Gastrocnemius medialis (tissue), 4 donors: ENCODE measurements at regions not wholly inside any gene's neighbourhood (a gene's known extent, or its start where the extent isn't known, plus 50 kb on each side); places are given as distances from the start of the nearest gene placed in this dataset.

Experiments
- ATAC-seq, 2 donors: fragments of 150-250 bp; one replicate each; pipeline ENCODE4 v1.9.1; 2016
- DNase-seq, 2 donors: peaks; one replicate each; pipeline ENCODE4 v3.0.0-alpha.2; 2019
- H3K27ac ChIP-seq, 4 donors: fragments of 200-600 bp; sonication (generic); 1 replicate in 1 of 4; 2 replicates in 3 of 4; pipeline ENCODE4 v1.5.1; 2016 to 2018; ENCODE audit warnings: mild to moderate bottlenecking in 2 of 4, moderate library complexity in 1 of 4
- H3K27me3 ChIP-seq, 3 donors: fragments of 200-600 bp; sonication (generic) in 2 of 3; 1 replicate in 1 of 3; 2 replicates in 2 of 3; pipeline versions ENCODE4 v1.5.1 to v1.6.0; 2016 to 2019; ENCODE audit warnings: mild to moderate bottlenecking in 1 of 3, moderate library complexity in 1 of 3
- H3K36me3 ChIP-seq, 2 donors: fragments of 200-600 bp; sonication (generic) in 1 of 2; one replicate each; pipeline ENCODE4 v1.5.1; 2017 to 2018
- H3K4me1 ChIP-seq, 2 donors: fragments of 200-600 bp; sonication (generic) in 1 of 2; one replicate each; pipeline ENCODE4 v1.5.1; 2016 to 2017; ENCODE audit warnings: mild to moderate bottlenecking in 2 of 2
- H3K4me3 ChIP-seq, 4 donors: fragments of 200-600 bp; sonication (generic) in 3 of 4; 1 replicate in 1 of 4; 2 replicates in 3 of 4; pipeline ENCODE4 v1.5.1; 2016 to 2019; ENCODE audit warnings: mild to moderate bottlenecking in 2 of 4
- H3K9me3 ChIP-seq, 3 donors: fragments of 200-600 bp; sonication (generic) in 2 of 3; 1 replicate in 1 of 3; 2 replicates in 2 of 3; pipeline ENCODE4 v1.5.1; 2016 to 2019
- CTCF ChIP-seq, 5 experiments: fragments of 450-650 bp in 3 of 5; fragments of 200-600 bp in 2 of 5; sonication (generic) in 2 of 5; IDR thresholded peaks in 4 of 5; conservative IDR thresholded peaks in 1 of 5; 1 replicate in 4 of 5; 2 replicates in 1 of 5; pipeline ENCODE4 v1.5.1; 2016 to 2019; ENCODE audit warnings: antibody characterized with exemption in 5 of 5, mild to moderate bottlenecking in 3 of 5, moderate library complexity in 3 of 5
- POLR2A ChIP-seq, 2 donors: fragments of 450-650 bp; IDR thresholded peaks; one replicate each; pipeline ENCODE4 v1.6.1; 2017; ENCODE audit warnings: antibody characterized with exemption in 2 of 2, mild to moderate bottlenecking in 2 of 2, moderate library complexity in 2 of 2
- in situ Hi-C, 4 donors: fragments of 200-750 bp; cut with MboI; loops; one replicate each; pipeline versions ENCODE4 v1.15.0 to v1.8.0; 2017; ENCODE audit warnings: low sequenced_read_pairs in 4 of 4
- intact Hi-C: fragments of 100-400 bp; cut with DNase I; formaldehyde crosslinking; loops from one replicate; pipeline ENCODE4 v1.15.1; 2023; ENCODE audit warnings: low total_unique reads

GRCh38 chr18:25805323-25805722 is 285.1 kb downstream of the SS18 start:
- intact Hi-C loops, result no loop called here
- DNase-seq (peak in 1 of 2 donors; percentile 23), ATAC-seq (peak; percentile 47 to 60)
- in situ Hi-C loops, result no loop called here
- TF ChIP-seq CTCF (IDR thresholded peaks at IDR 0.05 in 4 of 5, conservative IDR thresholded peaks at IDR 0.05 in 1 of 5), result no peak
- no peak for TF ChIP-seq POLR2A (IDR thresholded peaks at IDR 0.05)
- H3K4me3 ChIP-seq, result no peak overlapping the region
- peaks cover 0 to 4% of the 10 kb centered on the region in 2 donors for H3K4me1 ChIP-seq
- H3K27ac ChIP-seq, result no peak overlapping the region
- H3K27me3 ChIP-seq, result no peaks in the 10 kb centered on the region
- no peaks in the 10 kb centered on the region for H3K9me3 ChIP-seq
- H3K36me3 ChIP-seq, result no peaks in the 10 kb centered on the region

- intact Hi-C loops (no loop called here), in situ Hi-C loops (no loop called here)
- H3K27ac ChIP-seq, result no peak overlapping the region
- no peak for DNase-seq
- H3K27me3 ChIP-seq, result no peaks in the 10 kb centered on the region
- no peak overlapping the region for H3K4me3 ChIP-seq
- ATAC-seq, result no peak
- no peaks in the 10 kb centered on the region for H3K9me3 ChIP-seq
- H3K4me1 ChIP-seq, result no peaks in the 10 kb centered on the region
- no peaks in the 10 kb centered on the region for H3K36me3 ChIP-seq
- TF ChIP-seq POLR2A (IDR thresholded peaks at IDR 0.05), result no peak
- TF ChIP-seq CTCF (IDR thresholded peaks at IDR 0.05 in 4 of 5, conservative IDR thresholded peaks at IDR 0.05 in 1 of 5), result no peak
Measured at GRCh38 chr18:25799231-25799630, 291.2 kb downstream of the SS18 start.

GRCh38 chr18:25798046-25798445 is 292.4 kb downstream of the SS18 start:
- TF ChIP-seq CTCF (IDR thresholded peaks at IDR 0.05 in 4 of 5, conservative IDR thresholded peaks at IDR 0.05 in 1 of 5) (no peak), POLR2A (IDR thresholded peaks at IDR 0.05) (no peak)
- no peak for DNase-seq
- intact Hi-C loops (no loop called here), in situ Hi-C loops (no loop called here)
- ATAC-seq, result no peak
- Histone ChIP-seq H3K36me3 (no peaks in the 10 kb centered on the region), H3K4me3 (no peak overlapping the region), H3K27ac (no peak overlapping the region), H3K27me3 (no peaks in the 10 kb centered on the region), H3K9me3 (no peaks in the 10 kb centered on the region), H3K4me1 (no peaks in the 10 kb centered on the region)

GRCh38 chr18:25795213-25795612 is 295.2 kb downstream of the SS18 start:
- H3K4me3 ChIP-seq, result no peak overlapping the region
- no peaks in the 10 kb centered on the region for H3K36me3 ChIP-seq
- no peak overlapping the region for H3K27ac ChIP-seq
- no peak for DNase-seq
- no peak for ATAC-seq
- in situ Hi-C loops, result no loop called here
- no peaks in the 10 kb centered on the region for H3K4me1 ChIP-seq
- H3K9me3 ChIP-seq, result no peaks in the 10 kb centered on the region
- intact Hi-C loops, result no loop called here
- H3K27me3 ChIP-seq, result no peaks in the 10 kb centered on the region
- TF ChIP-seq POLR2A (IDR thresholded peaks at IDR 0.05), result no peak
- TF ChIP-seq CTCF (IDR thresholded peaks at IDR 0.05 in 4 of 5, conservative IDR thresholded peaks at IDR 0.05 in 1 of 5), result no peak

- intact Hi-C loops, result no loop called here
- no peaks in the 10 kb centered on the region for H3K4me1 ChIP-seq
- ATAC-seq, result no peak
- in situ Hi-C loops, result no loop called here
- TF ChIP-seq POLR2A (IDR thresholded peaks at IDR 0.05), result no peak
- no peak for TF ChIP-seq CTCF (IDR thresholded peaks at IDR 0.05 in 4 of 5, conservative IDR thresholded peaks at IDR 0.05 in 1 of 5)
- no peak for DNase-seq
- no peak overlapping the region for H3K4me3 ChIP-seq
- no peaks in the 10 kb centered on the region for H3K9me3 ChIP-seq
- H3K27ac ChIP-seq, result no peak overlapping the region
- H3K36me3 ChIP-seq, result no peaks in the 10 kb centered on the region
- H3K27me3 ChIP-seq, result no peaks in the 10 kb centered on the region
Measured at GRCh38 chr18:25787276-25787675, 303.1 kb downstream of the SS18 start.
